PC-9 (cell line): ENCODE measurements at regions not wholly inside any gene's neighbourhood (a gene's known extent, or its start where the extent isn't known, plus 50 kb on each side); places are given as distances from the start of the nearest gene placed in this dataset.

Experiments
- EZH2 ChIP-seq: fragments of 200-600 bp; sonication (generic); IDR thresholded peaks from 2 replicates; pipeline ENCODE4 v1.8.0; 2017; ENCODE audit warnings: antibody characterized with exemption, low read depth
- TF ChIP-seq, protein P1 (sequence below): fragments of 200-600 bp; sonication (generic); conservative IDR thresholded peaks from 2 replicates; pipeline ENCODE4 v1.6.1; 2017; ENCODE audit warnings: mixed run types, antibody characterized with exemption, mild to moderate bottlenecking, moderate library complexity

DNA sequence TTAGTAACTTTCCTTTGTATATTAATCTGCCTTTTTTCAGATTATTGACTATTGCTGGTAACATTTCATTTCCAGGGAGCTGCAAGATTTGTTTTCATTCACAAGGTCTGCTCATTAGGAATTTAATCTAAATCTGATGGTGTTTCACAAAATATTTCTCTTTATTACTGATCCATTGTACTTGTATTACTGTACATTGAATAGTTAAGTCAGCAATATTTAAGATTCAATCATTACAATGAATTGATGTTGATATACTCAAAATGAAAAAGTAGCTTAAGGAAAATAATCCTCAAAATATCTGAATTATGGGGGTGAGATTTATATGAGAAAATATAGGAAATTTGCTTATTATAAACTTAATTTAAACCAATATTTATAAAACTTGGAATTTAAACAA lies 308.6 kb upstream of the PBX1 start:
- TF ChIP-seq, protein P1, sequence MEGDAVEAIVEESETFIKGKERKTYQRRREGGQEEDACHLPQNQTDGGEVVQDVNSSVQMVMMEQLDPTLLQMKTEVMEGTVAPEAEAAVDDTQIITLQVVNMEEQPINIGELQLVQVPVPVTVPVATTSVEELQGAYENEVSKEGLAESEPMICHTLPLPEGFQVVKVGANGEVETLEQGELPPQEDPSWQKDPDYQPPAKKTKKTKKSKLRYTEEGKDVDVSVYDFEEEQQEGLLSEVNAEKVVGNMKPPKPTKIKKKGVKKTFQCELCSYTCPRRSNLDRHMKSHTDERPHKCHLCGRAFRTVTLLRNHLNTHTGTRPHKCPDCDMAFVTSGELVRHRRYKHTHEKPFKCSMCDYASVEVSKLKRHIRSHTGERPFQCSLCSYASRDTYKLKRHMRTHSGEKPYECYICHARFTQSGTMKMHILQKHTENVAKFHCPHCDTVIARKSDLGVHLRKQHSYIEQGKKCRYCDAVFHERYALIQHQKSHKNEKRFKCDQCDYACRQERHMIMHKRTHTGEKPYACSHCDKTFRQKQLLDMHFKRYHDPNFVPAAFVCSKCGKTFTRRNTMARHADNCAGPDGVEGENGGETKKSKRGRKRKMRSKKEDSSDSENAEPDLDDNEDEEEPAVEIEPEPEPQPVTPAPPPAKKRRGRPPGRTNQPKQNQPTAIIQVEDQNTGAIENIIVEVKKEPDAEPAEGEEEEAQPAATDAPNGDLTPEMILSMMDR = no peak
- TF ChIP-seq EZH2 = no peak
